GM19463 (cell line): ENCODE measurements at regions not wholly inside any gene's neighbourhood (a gene's known extent, or its start where the extent isn't known, plus 50 kb on each side); places are given as distances from the start of the nearest gene placed in this dataset.

Source experiments
- ATAC-seq: cut with Tn5 transposase; IDR thresholded peaks from one replicate; pipeline ENCODE4 v1.9.1; 2021; ENCODE audit warnings: mild to moderate bottlenecking, moderate library complexity; ENCODE audit not compliant: unreplicated experiment

DNA sequence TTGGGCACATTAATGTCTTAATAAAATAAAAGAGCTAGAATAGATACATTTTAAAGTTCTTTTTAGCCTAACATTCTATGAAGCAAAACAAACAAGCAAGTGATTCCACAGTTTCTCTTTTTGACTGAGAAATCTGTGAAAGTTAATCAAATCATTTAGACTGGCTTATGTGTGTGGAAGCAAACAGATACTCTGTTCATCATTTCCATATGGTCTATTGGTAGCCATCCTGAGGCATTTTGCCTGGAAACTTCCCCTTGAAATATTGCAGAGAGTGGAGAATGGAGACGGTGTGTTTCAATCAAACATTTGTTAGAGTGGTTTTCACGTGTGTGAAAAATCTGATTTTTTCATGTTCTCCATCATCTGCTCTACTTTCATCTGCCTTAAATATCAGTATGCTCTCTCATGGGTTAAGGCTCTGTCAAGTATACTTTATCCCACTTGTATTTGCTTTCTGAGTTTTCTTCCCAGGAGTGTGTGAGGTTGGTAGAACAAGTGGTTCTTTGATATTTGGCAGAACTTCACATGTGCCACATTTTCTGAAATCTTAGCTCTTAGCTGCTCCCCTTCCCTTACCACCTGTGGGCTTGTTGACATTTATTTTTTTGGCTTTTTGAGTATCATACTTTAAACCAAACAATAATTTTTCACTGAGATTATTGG, 139.1 kb upstream of the PTGFR start:
- no peak for ATAC-seq

DNA sequence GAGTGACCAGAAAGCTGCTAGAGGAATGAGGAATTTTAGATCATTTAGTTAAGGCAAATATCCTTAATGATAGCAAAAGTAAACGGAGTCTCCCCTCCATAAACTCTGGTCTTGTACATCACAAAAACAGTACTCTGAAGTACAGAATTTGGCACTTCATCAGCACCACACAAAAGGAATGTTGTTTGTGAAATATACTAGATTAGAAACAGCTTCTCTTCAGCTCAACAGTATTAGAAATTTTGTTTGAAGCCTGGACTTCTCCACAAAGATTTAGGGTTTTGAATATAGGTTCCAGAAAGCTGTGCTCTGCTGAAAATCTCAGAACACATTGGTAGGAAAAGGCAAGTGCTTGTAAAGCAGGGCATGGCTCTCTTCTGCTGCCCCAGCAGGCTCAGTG, 135.1 kb upstream of the PTGFR start:
- ATAC-seq = no peak

DNA sequence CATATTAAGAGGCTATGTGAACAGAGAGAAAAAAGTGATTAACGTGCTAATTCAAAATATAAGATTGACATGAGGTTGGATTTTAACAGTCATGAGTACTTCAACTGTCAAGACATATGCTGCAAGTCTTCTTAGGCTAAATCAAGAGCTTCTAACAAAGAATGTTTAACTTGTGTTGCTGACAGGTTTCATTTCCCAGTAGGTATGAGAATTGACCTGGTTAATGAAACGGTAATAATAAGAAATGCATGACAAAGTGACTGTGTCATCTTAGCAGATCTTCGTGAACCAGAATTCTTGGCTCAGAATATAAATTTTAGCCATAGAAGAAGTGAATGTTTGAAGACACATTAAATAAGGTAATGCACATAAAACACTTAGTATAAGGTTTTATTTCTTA, 132.6 kb upstream of the PTGFR start:
- peak; percentile 47 for ATAC-seq

DNA sequence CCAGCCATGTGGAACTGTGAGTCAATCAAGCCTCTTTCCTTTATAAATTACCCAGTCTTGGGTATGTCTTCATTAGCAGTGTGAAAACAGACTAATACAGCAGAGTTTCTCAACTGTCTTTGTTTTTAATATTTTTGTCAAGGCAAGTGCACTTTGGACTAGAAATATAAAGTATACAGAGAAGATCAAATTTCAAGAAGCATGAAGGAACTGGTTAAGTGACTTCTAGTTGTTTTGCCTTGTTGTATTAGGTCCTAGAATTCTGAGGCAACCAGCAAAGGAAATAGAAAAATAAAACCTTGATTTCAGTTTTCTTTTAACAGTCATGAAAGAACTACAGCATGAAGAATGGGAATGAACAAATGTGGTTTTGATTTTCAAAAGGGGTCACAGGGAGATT, 131.1 kb upstream of the PTGFR start:
- ATAC-seq = no peak

DNA sequence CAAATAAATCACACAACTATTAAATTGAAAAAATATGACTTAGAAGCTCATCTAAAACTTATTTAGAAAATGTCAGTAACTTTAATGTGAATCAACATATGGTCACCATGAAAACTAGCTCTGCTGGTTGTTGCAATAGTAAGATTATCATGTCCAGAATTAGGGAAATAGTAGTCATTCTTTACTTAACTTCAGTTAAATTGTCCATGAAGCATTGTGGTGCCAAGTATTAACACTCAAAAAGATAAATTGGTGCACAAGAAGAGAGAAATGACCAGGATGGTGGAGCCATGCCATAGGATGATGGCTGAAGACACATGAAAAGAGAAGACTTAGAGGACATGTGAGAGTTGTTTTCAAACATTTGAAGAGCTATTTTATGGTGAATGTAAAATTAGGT, 130.2 kb upstream of the PTGFR start:
- no peak for ATAC-seq

DNA sequence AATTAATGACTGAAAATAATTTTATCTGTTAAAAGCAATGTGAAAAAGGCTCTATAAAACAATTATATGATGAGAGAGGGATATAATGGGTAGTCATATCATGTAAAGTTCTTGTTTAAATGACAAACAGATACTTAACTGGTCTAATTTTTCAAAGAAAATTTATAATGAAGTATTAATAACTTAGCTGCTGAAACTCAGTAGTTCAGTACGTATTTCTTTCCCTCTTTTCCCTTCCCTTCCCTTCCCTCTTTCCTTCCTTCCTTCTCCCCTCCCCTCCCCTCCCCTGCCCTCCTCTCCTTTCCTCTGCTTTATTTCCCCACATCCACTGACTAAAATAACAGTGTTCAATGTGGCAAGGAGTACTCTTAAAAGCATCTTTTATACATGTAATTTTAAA, 123.1 kb upstream of the PTGFR start:
- no peak for ATAC-seq

DNA sequence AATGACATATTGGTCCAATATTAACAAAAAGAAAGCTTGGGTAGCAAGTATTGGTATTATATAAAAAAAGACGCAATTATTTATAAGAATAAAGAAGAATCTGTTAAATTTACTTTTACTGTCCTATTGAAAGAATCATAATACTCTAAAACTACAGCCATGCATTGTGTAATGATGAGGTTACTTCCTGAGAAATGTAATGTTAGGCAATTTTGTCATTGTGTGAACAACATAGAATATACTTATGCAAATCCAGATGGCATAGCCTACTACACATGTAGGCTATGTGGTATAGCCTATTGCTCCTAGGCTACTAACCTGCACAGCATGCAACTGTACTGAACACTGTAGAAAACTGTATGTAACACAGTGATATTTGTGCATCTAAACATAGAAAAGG, 121.2 kb upstream of the PTGFR start:
- no peak for ATAC-seq

DNA sequence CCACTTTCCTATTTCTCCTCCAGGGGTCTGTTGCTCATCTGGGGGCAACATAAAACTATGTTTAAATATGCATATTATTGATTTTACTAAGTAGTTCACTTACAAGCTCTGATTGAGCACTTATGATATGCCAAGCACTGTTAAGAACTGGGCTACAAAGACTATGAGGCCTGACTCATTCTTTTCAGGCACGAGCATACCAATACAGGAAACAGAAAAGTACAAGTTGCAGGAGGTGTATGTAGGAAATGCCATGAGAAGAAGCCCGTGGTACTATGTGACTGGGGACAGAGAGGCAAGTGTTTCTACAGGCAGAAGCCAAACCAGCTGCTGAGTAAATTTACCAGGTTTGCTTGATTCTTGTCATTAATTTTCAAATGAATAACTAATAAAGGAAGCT, 120.4 kb upstream of the PTGFR start:
- ATAC-seq = peak; percentile 72

DNA sequence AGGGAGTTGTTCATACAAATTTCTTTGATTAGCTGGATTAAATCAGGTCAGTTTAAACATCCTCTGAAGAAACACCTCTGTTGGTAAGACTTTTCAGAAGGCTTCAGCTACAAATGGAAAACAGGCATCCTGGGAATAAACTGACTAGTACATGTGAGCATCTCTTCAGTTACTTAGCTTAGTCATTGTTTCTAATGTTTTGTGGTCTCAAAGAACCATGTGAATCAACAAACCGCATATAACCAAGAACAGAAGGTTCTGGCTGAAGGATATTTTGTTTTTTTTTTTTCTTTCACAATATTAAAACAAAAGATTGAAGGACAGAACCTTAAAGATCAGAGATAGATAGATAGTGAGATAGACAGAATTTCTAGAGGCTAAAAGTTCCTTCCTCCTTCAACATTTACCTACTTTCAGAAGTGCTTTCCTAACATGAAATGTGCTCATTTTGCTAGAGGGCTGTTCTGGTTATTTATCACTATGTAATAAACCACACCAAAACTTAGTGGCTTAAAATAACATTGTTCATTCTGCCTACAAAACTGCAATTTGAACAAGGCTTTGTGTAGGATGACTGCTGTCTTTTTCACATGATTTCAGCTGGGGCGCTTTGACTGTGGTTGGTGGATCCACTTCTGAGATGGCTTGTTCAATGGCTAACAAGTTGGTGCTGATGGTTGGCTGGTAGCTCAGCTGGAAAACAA, 119.8 kb upstream of the PTGFR start:
- peak; percentile 64 for ATAC-seq

DNA sequence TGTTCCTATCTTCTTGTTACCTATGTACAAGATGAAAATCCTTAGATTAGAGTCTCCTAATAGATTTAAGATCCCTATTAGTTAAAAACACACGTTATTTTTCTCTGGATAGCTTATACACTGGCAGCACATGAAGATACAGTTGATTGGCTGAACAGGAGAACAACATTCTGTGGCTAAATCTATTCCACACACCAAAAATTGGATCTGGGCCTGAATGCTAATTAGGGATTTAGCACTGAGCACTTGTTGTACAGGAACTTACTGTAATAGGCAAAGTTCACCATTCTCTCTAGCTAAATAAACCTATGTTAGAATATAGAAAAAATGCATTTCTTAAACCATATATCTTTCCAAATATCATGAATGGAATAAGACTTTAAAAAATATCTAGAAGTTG, 117.1 kb upstream of the PTGFR start:
- no peak for ATAC-seq

DNA sequence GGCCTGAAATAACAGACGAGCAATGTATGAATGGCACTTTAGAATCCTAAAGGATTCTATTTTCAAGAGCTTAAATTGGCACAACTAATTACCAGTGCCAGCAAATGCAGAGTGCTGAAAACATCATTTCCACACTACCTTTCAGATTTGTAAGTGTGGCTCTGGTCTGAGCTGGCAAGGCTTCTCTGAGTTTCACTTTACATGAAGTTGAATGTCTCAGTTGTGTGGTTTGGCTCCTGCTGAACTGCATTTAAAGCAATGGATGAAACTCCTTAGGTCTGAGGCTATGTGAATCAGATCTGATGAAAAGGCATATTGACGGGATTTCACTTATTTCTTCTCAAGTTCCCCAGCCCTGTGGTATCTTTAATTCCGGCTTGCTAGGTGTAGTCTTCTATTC, 114.8 kb upstream of the PTGFR start:
- no peak for ATAC-seq

GRCh38 chr1:78377356-78377928, 113.3 kb upstream of the PTGFR start:
- peak; percentile 90 for ATAC-seq

DNA sequence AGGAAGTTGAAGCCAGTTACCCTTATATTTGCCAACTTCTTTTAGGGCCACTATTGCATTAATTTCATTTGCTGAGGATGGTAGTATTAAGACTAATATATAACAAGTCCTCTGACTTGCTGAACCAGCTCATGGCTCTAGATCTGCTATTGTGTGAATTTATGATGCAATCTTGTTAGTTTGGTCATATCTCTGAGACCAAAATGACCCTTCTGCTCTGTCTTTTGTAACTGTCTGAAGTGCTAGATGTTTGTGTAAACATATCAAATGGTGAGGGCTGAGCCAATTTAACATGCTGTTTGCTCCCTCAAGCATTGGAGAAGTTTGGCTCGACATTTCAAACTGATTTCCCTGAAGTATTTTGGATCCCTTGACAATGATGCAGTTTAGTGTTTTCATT, 106.9 kb upstream of the PTGFR start:
- ATAC-seq = no peak

DNA sequence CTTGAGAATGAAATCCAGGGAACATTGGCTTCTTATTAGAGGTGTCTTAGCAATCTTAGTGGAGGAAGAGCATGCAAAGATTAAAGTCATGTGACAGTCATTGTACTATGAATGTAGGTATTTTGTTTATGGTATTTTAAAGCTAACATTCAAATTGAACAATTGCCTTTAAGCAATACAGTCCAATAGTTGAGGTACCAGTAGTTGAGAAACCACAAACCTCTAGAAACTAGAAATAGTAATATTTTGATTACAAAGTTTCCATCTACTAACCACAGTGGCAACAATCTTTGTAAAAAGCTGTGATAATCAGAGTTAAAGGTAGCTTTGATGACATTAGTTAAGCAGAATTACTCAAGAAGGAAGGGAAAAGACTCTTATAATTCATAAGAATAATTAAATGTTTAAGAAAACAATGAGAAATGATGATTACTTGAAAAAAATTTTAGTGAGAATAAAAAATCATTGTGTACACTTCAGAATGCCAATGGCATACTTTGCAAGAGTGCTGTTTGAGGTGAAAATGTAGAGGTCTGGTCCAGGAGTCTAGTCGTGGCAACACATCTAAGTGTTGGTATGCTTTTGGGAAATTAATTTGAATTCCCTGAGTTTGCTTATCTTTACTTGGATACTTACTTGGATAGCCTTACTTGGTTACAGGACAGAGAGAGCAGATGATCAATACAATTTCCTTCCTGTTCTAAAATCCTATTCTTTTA, 104.9 kb upstream of the PTGFR start:
- ATAC-seq = peak; percentile 94

DNA sequence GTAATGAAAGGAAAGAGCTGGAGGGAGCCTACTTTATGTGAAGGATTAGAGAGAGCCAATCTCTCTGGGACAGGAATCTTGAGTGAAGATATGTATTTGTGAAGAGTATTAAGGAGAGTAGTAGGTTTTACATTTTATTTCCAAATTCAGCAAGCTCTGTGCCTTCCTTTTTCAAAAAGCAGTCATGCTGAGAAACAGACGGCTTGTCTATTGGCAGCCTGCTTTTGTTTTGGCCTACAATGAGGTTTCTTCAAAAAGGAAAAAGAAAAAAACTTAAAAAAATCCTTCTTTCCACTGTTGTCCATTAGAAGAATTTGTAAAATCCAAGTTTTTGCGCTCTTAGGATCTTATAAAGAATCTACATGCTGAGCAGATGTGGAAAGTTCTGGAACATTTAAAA, 103.6 kb upstream of the PTGFR start:
- ATAC-seq = no peak

DNA sequence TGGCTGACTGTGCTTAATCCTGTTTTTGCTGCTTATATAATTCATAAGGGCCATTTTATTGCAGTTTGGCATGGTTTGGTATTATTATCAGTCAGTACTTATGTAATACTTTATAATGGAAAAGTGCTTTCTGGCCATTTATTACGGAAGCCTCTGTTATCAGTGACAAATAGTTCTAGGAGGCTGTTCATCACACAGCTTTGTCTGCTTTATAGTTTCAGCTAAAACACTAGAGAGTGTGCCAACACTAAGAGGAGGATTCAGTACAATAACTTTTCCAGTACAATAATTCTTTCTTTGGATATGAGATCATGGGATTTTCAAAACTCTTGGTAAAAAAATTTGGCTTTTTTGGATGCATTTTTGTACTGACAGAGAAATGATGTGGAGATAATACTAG, 102.9 kb upstream of the PTGFR start:
- no peak for ATAC-seq

GRCh38 chr1:78388275-78388674, 102.5 kb upstream of the PTGFR start:
- no peak for ATAC-seq

GRCh38 chr1:78401148-78401547, 89.6 kb upstream of the PTGFR start:
- peak; percentile 68 for ATAC-seq

DNA sequence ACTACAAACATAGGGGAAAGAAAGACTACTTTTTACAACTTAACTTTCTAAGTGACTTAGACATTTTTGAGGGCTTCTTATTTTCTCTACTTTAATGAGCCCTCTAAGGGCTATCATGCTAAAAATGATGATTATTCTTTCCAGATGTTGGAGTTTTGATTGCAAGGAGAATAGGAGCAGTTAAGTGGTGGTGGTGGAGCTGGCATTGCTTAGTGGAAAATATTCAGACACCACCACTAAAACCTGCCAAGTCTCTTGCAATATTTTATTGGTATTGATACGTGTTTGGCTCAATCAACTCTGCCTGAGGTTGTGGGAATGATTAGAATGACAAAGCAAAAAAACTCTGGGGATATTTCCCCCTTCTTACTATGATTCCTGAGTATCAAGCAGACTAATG, 82.6 kb upstream of the PTGFR start:
- ATAC-seq = no peak

DNA sequence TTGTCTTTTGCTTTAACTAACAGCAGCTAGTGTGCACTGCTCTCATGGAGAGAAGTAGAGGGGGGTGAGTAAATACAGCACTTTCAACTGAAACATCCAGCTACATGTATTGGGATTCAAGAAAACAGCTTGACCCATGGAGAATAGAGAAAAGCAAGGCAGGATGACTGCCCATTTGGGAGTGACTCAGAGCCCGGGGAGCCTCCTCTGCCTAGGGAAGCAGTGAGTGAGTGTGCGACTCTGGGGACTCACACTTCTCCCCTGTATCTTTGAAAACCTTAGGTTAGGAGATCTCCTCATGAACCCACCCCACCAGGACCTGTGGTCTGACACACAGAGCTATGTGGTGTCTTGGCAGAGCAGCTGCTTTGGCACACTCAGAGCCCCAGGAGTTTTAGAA, 82.0 kb upstream of the PTGFR start:
- no peak for ATAC-seq

- no peak for ATAC-seq
Measured at GRCh38 chr1:78410643-78411042, 80.1 kb upstream of the PTGFR start.

GRCh38 chr1:78411707-78412106, 79.1 kb upstream of the PTGFR start:
- ATAC-seq = no peak
